ENCODE measurements at regions not wholly inside any gene's neighbourhood (a gene's known extent, or its start where the extent isn't known, plus 50 kb on each side); places are given as distances from the start of the nearest gene placed in this dataset.

DNA sequence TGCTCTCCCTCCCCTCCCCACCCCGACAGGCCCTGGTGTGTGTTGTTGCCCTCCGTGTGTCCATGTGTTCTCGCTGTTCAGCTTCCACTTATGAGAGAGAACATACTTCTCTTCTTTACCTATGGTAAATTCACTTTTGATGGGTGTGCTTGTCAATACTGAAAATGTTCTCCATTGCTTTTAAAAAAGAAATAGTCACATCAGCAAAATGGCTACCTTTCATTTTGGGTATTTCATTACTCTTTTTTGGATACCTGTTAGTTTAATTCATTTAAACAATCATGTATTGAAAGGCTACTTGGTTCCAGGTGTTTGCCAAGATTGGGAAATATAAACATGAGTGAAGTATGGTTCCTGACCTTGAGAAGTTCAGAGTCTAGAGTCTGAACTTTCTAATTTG lies 107.4 kb upstream of the PITX2 start:
- peaks cover 8% of the 10 kb centered on the region for H3K4me1 ChIP-seq (ENCODE audit: insufficient read depth, low read length, poor library complexity, severe bottlenecking)
- H3K79me2 ChIP-seq (ENCODE audit: insufficient read depth, low read depth, low read length) = no peaks in the 10 kb centered on the region
- no peaks in the 10 kb centered on the region for H4K20me1 ChIP-seq (ENCODE audit: insufficient read depth, low read length)
- H3K4me2 ChIP-seq (ENCODE audit: low read length) = no peak overlapping the region
- CTCF ChIA-PET (ENCODE audit: unreplicated experiment) = no interaction called here
- no peaks in the 10 kb centered on the region for H3K36me3 ChIP-seq (ENCODE audit: insufficient read depth, low read length)
- H3K27ac ChIP-seq (ENCODE audit: low read depth, low read length, poor library complexity, severe bottlenecking) = no peak overlapping the region
- TF ChIP-seq EZH2phosphoT487 (IDR thresholded peaks at IDR 0.05; ENCODE audit: borderline replicate concordance, low read depth, low read length) = no peak
- TF ChIP-seq, protein P1, sequence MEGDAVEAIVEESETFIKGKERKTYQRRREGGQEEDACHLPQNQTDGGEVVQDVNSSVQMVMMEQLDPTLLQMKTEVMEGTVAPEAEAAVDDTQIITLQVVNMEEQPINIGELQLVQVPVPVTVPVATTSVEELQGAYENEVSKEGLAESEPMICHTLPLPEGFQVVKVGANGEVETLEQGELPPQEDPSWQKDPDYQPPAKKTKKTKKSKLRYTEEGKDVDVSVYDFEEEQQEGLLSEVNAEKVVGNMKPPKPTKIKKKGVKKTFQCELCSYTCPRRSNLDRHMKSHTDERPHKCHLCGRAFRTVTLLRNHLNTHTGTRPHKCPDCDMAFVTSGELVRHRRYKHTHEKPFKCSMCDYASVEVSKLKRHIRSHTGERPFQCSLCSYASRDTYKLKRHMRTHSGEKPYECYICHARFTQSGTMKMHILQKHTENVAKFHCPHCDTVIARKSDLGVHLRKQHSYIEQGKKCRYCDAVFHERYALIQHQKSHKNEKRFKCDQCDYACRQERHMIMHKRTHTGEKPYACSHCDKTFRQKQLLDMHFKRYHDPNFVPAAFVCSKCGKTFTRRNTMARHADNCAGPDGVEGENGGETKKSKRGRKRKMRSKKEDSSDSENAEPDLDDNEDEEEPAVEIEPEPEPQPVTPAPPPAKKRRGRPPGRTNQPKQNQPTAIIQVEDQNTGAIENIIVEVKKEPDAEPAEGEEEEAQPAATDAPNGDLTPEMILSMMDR (conservative IDR thresholded peaks at IDR 0.05; ENCODE audit: low read length) = no peak
- H3K4me3 ChIP-seq (ENCODE audit: low read depth, low read length, poor library complexity, severe bottlenecking) = no peak overlapping the region
- H3K9me2 ChIP-seq (ENCODE audit: insufficient read depth, low read length) = peaks cover 2% of the 10 kb centered on the region; the same call in 1 of the 2 replicates
- intact Hi-C loops (cut with micrococcal nuclease; ENCODE audit: unreplicated experiment) = no loop called here
- BruUV-seq (replicated peaks) = no TSS peak
- no peak for DNase-seq (ENCODE audit: low spot score)
- POLR2A ChIA-PET = no interaction called here
- no peak overlapping the region for H2AFZ ChIP-seq (ENCODE audit: low read length)
- no peaks in the 10 kb centered on the region for H3K9me3 ChIP-seq (ENCODE audit: low read length)

DNA sequence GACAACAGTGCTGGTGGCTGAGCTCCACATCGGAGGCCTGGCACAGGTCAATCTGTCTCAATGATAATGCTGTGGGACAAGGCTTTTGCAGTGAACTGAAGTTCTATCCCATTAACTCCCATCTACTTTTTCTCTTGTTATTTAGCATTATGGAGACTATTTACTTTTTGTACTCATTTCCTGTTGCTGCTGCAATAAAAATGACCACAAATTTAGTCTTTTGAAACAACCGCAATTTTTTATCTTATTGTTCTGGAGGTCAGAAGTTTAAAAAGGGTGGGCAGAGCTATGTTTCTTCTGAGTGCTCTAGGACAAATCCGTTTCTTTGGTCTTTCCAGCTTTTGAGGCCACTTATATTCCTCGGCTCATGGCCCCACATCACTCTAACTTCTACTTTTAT lies 111.0 kb upstream of the PITX2 start:
- BruUV-seq (replicated peaks) = no TSS peak
- Histone ChIP-seq H3K27ac (ENCODE audit: low read depth, low read length, poor library complexity, severe bottlenecking) (no peak overlapping the region), H3K4me1 (ENCODE audit: insufficient read depth, low read length, poor library complexity, severe bottlenecking) (peaks cover 8% of the 10 kb centered on the region), H2AFZ (ENCODE audit: low read length) (no peak overlapping the region), H3K4me2 (ENCODE audit: low read length) (no peak overlapping the region), H3K36me3 (ENCODE audit: insufficient read depth, low read length) (no peaks in the 10 kb centered on the region), H3K9me2 (ENCODE audit: insufficient read depth, low read length) (no peaks in the 10 kb centered on the region), H3K9me3 (ENCODE audit: low read length) (no peaks in the 10 kb centered on the region), H4K20me1 (ENCODE audit: insufficient read depth, low read length) (no peaks in the 10 kb centered on the region), H3K4me3 (ENCODE audit: low read depth, low read length, poor library complexity, severe bottlenecking) (no peak overlapping the region), H3K79me2 (ENCODE audit: insufficient read depth, low read depth, low read length) (no peaks in the 10 kb centered on the region)
- no peak for DNase-seq (ENCODE audit: low spot score)
- CTCF ChIA-PET (ENCODE audit: unreplicated experiment) = no interaction called here
- POLR2A ChIA-PET = no interaction called here
- no peak for TF ChIP-seq EZH2phosphoT487 (IDR thresholded peaks at IDR 0.05; ENCODE audit: borderline replicate concordance, low read depth, low read length)
- TF ChIP-seq, protein P1 (conservative IDR thresholded peaks at IDR 0.05; ENCODE audit: low read length) = no peak
- intact Hi-C loops (cut with micrococcal nuclease; ENCODE audit: unreplicated experiment) = no loop called here

DNA sequence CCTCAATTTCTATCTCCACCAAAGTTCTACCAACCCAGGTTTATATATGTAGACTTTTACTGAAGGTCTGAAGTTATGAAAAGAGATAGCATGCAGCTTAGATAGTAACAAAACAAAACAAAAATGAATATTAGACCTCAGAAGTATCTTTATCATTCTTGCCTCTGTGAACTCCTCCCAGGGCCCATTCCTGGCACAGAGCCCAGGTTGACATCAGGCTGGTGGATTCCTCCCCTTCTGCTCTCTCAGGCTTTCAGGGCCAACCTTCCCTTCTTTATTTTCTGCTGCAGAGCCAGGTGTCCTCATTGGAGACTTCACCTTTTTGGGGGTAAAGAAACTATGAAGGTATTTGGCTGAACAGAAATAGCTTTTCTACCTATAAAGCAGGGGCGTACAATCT lies 112.8 kb upstream of the PITX2 start:
- no peak overlapping the region for H3K4me3 ChIP-seq (ENCODE audit: low read depth, low read length, poor library complexity, severe bottlenecking)
- no peaks in the 10 kb centered on the region for H3K9me2 ChIP-seq (ENCODE audit: insufficient read depth, low read length)
- no peak for DNase-seq (ENCODE audit: low spot score)
- no peaks in the 10 kb centered on the region for H3K36me3 ChIP-seq (ENCODE audit: insufficient read depth, low read length)
- TF ChIP-seq, protein P1 (conservative IDR thresholded peaks at IDR 0.05; ENCODE audit: low read length) = no peak
- TF ChIP-seq EZH2phosphoT487 (IDR thresholded peaks at IDR 0.05; ENCODE audit: borderline replicate concordance, low read depth, low read length) = no peak
- H3K4me1 ChIP-seq (ENCODE audit: insufficient read depth, low read length, poor library complexity, severe bottlenecking) = peaks cover 8% of the 10 kb centered on the region
- no peak overlapping the region for H3K4me2 ChIP-seq (ENCODE audit: low read length)
- H3K27ac ChIP-seq (ENCODE audit: low read depth, low read length, poor library complexity, severe bottlenecking) = no peak overlapping the region
- no peaks in the 10 kb centered on the region for H3K79me2 ChIP-seq (ENCODE audit: insufficient read depth, low read depth, low read length)
- ChIA-PET POLR2A (no interaction called here), CTCF (ENCODE audit: unreplicated experiment) (no interaction called here)
- H3K9me3 ChIP-seq (ENCODE audit: low read length) = no peaks in the 10 kb centered on the region
- H4K20me1 ChIP-seq (ENCODE audit: insufficient read depth, low read length) = no peaks in the 10 kb centered on the region
- intact Hi-C loops (cut with micrococcal nuclease; ENCODE audit: unreplicated experiment) = no loop called here
- no peak overlapping the region for H2AFZ ChIP-seq (ENCODE audit: low read length)
- BruUV-seq (replicated peaks) = no TSS peak

All from OCI-LY7 (cell line).